Uterus (tissue), 3 donors: ENCODE measurements at regions not wholly inside any gene's neighbourhood (a gene's known extent, or its start where the extent isn't known, plus 50 kb on each side); places are given as distances from the start of the nearest gene placed in this dataset.

ENCODE experiments used
- DNase-seq, 2 donors: peaks; one replicate each; pipeline ENCODE4 v3.0.0-alpha.2; 2019 to 2020
- H3K27ac ChIP-seq, 2 donors: fragments of 200-600 bp; sonication (generic); 1 replicate in 1 of 2; 2 replicates in 1 of 2; pipeline ENCODE4 v1.5.1; 2016 to 2018
- H3K27me3 ChIP-seq, 2 donors: fragments of 200-600 bp; sonication (generic); one replicate each; pipeline ENCODE4 v1.5.1; 2018 to 2019; ENCODE audit warnings: control low read depth in 1 of 2
- H3K36me3 ChIP-seq, 2 donors: fragments of 200-600 bp; sonication (generic); one replicate each; pipeline ENCODE4 v1.5.1; 2019; ENCODE audit warnings: control low read depth in 1 of 2
- H3K4me1 ChIP-seq, 2 donors: fragments of 200-600 bp; sonication (generic); one replicate each; pipeline ENCODE4 v1.5.1; 2018 to 2019; ENCODE audit warnings: control low read depth in 1 of 2
- H3K4me3 ChIP-seq, 2 donors: fragments of 200-600 bp; sonication (generic); 1 replicate in 1 of 2; 2 replicates in 1 of 2; pipeline ENCODE4 v1.5.1; 2018 to 2019; ENCODE audit warnings: mild to moderate bottlenecking in 1 of 2
- H3K9me3 ChIP-seq, 2 donors: fragments of 200-600 bp; sonication (generic); one replicate each; pipeline ENCODE4 v1.5.1; 2019; ENCODE audit warnings: control low read depth in 1 of 2
- CTCF ChIP-seq, 4 experiments: fragments of 200-600 bp in 2 of 4; fragments of 450-650 bp in 2 of 4; sonication (generic) in 2 of 4; IDR thresholded peaks; one replicate each; pipeline ENCODE4 v1.5.1; 2016 to 2019; ENCODE audit warnings: antibody characterized with exemption in 4 of 4, mild to moderate bottlenecking in 2 of 4, moderate library complexity in 1 of 4
- POLR2A ChIP-seq, 2 donors: fragments of 450-650 bp; IDR thresholded peaks; one replicate each; pipeline ENCODE4 v1.6.1; 2016; ENCODE audit warnings: antibody characterized with exemption in 2 of 2, mild to moderate bottlenecking in 1 of 2, moderate library complexity in 1 of 2
- intact Hi-C: fragments of 100-400 bp; cut with DNase I; formaldehyde crosslinking; loops from one replicate; pipeline ENCODE4 v1.15.1; 2023; ENCODE audit warnings: low total_unique reads
- donor health status: DM: yes; HTN: yes; CAD: no.

GRCh38 chr2:122367646-122368010 is 612.2 kb downstream of the TSN start:
- Histone ChIP-seq H3K27me3 (no peaks in the 10 kb centered on the region), H3K4me3 (no peak overlapping the region), H3K27ac (no peak overlapping the region), H3K9me3 (no peaks in the 10 kb centered on the region), H3K36me3 (no peaks in the 10 kb centered on the region), H3K4me1 (no peaks in the 10 kb centered on the region)
- TF ChIP-seq POLR2A (IDR thresholded peaks at IDR 0.05) (no peak), CTCF (IDR thresholded peaks at IDR 0.05) (no peak)
- no peak for DNase-seq
- intact Hi-C loops = no loop called here

DNA sequence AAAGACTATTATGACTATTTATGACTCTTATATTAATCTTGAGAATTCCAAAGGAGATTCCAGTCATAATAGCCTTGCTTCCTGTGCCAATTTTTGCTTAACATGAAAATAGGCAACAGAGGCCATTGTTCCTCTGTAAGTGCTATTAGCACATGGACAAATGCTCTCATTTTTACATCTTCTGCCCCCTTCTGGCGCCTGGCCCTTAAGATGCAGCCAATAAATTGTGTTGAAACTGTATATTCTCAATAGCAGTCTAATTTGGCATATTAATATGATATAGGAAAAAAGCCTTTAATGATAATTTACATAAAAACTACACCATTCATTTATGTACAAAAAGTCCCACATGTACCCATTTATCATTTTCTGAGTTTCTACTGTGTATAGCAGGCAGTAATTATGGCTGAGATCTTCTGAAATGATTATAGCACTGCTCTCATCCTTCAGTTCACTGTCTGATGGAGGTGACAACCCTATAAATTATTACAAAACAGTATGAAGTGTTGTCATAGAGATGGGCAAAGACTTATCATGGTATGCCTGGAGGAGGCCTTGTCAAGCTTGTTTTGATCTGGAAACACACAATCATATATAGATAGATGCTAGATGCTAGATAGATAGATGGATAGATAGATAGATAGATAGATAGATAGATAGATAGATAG is 613.3 kb downstream of the TSN start:
- H3K36me3 ChIP-seq = no peaks in the 10 kb centered on the region
- intact Hi-C loops = no loop called here

DNA sequence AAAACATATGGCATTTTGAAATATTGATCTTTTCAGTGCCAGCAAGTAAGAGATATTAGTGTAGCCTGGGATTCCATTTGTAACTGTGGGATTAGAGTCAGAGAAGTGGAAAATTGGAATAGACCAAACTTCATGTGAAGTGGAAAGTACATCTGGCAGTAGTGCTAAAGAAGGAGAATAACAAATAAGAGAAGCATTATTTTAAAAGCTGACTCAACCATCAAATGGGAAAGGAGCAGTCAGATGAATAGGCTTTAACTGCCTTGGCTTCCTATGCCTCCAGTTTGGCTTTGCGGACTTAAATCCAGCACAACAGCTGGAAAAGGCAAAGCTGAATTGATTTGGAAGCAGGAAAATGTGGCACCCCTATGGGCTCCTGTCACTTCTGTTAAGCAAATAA is 623.1 kb downstream of the TSN start:
- Histone ChIP-seq H3K27me3 (no peaks in the 10 kb centered on the region), H3K36me3 (no peaks in the 10 kb centered on the region), H3K4me1 (no peaks in the 10 kb centered on the region), H3K9me3 (no peaks in the 10 kb centered on the region), H3K4me3 (no peak overlapping the region), H3K27ac (no peak overlapping the region)
- TF ChIP-seq CTCF (IDR thresholded peaks at IDR 0.05) (no peak), POLR2A (IDR thresholded peaks at IDR 0.05) (no peak)
- intact Hi-C loops = no loop called here
- no peak for DNase-seq

More for the DNA sequence above, 613.3 kb downstream of the TSN start:
- DNase-seq = no peak
- TF ChIP-seq CTCF (IDR thresholded peaks at IDR 0.05) = no peak
- no peak for TF ChIP-seq POLR2A (IDR thresholded peaks at IDR 0.05)
- no peak overlapping the region for H3K27ac ChIP-seq
- H3K4me1 ChIP-seq = no peaks in the 10 kb centered on the region
- H3K4me3 ChIP-seq = no peak overlapping the region
- no peaks in the 10 kb centered on the region for H3K27me3 ChIP-seq
- H3K9me3 ChIP-seq = no peaks in the 10 kb centered on the region

DNA sequence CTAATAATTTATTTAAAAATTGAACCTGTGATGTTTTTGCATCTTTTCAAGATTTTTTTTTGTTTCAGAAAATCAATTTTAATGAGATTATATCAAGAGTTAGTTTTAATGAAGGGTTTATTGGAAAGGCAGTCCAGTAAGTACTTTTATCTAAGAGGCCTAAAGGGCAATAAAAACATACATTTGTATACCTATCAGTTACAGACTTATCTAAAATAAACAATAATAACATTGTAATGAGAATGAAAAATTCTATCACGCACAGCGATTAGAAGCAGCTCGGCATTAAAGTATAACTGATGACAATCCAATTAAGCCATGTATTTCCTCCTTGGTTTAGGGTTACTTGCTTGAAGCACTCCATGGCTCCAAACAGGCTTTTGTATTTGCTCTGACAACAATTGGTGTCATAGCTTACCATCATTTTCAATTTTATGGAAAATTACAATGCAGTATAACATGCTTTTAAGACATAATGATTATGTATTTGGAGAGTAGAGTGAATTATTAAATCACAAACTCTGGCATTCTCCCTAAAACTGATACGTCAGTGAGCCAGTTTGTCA is 629.4 kb downstream of the TSN start:
- DNase-seq = no peak
- intact Hi-C loops = no loop called here
- TF ChIP-seq CTCF (IDR thresholded peaks at IDR 0.05) (no peak), POLR2A (IDR thresholded peaks at IDR 0.05) (no peak)
- no peaks in the 10 kb centered on the region for H3K27me3 ChIP-seq
- no peaks in the 10 kb centered on the region for H3K4me1 ChIP-seq
- no peaks in the 10 kb centered on the region for H3K36me3 ChIP-seq
- no peak overlapping the region for H3K4me3 ChIP-seq
- no peak overlapping the region for H3K27ac ChIP-seq
- no peaks in the 10 kb centered on the region for H3K9me3 ChIP-seq

DNA sequence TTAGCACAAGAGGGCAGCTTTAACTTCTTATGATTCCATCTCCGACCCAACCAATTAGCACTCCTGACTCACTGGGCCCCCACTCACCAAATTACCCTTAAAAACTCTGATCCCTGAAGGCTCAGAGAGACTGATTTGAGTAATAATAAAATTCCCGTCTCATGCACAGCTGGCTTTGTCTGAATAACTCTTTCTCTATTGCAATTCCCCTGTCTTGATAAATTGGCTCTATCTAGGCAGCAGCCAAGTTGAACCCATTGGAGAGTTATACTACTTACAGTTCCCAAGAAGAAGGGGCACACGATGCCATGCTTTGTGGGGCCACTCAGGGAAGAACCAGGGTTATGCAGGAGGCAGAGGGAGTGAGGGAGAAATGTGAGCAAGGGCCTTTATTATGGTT is 632.8 kb downstream of the TSN start:
- DNase-seq = no peak
- H3K9me3 ChIP-seq = no peaks in the 10 kb centered on the region
- no peaks in the 10 kb centered on the region for H3K4me1 ChIP-seq
- H3K27ac ChIP-seq = no peak overlapping the region
- intact Hi-C loops = no loop called here
- H3K36me3 ChIP-seq = no peaks in the 10 kb centered on the region
- H3K27me3 ChIP-seq = no peaks in the 10 kb centered on the region
- TF ChIP-seq CTCF (IDR thresholded peaks at IDR 0.05) (no peak), POLR2A (IDR thresholded peaks at IDR 0.05) (no peak)
- H3K4me3 ChIP-seq = no peak overlapping the region
